Thyroid gland (tissue), 4 donors: ENCODE measurements at regions not wholly inside any gene's neighbourhood (a gene's known extent, or its start where the extent isn't known, plus 50 kb on each side); places are given as distances from the start of the nearest gene placed in this dataset.

Experiments
- CTCF ChIP-seq, 6 experiments: fragments of 200-600 bp in 3 of 6; fragments of 450-650 bp in 3 of 6; sonication (generic) in 3 of 6; IDR thresholded peaks; one replicate each; pipeline ENCODE4 v1.5.1; 2016 to 2019; ENCODE audit warnings: antibody characterized with exemption in 6 of 6, mild to moderate bottlenecking in 2 of 6, inconsistent platforms in 1 of 6, moderate library complexity in 1 of 6
- POLR2A ChIP-seq, 2 donors: fragments of 450-650 bp; IDR thresholded peaks; one replicate each; pipeline ENCODE4 v1.6.1; 2017; ENCODE audit warnings: antibody characterized with exemption in 2 of 2, mild to moderate bottlenecking in 2 of 2, moderate library complexity in 1 of 2

DNA sequence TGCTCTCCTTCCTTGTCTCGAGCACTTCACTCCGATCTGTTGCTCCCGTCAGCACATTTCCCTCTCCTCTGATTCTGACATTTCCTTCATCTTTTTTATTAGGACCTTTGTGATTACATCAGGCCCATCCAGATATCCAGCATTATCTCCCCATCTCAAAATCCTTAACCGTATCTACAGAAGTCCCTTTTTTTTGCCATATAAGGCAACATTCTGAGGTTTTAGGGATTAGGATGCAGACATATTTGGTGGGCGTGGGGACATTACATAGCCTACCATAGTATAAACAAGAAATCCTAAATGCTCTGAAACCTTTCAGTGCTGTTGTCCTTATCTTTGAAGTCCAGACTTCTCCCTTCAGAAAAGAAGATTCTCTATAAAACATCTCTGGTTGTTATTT is 505.0 kb upstream of the PITX2 start:
- TF ChIP-seq CTCF (IDR thresholded peaks at IDR 0.05) (no peak), POLR2A (IDR thresholded peaks at IDR 0.05) (no peak)
